Peyer's patch (tissue), 4 donors: ENCODE measurements at regions not wholly inside any gene's neighbourhood (a gene's known extent, or its start where the extent isn't known, plus 50 kb on each side); places are given as distances from the start of the nearest gene placed in this dataset.
A peak's percentile ranks its signal among the peaks of the same experiment; 100 is the strongest.

ENCODE experiments used
- DNase-seq, 3 donors: peaks; one replicate each; pipeline ENCODE4 v3.0.0-alpha.2; 2017 to 2019
- H3K27ac ChIP-seq, 4 donors: fragments of 200-600 bp; sonication (generic); one replicate each; pipeline ENCODE4 v1.5.1; 2016 to 2019
- H3K27me3 ChIP-seq, 2 donors: fragments of 200-600 bp; sonication (generic); one replicate each; pipeline ENCODE4 v1.5.1; 2019
- H3K36me3 ChIP-seq, 3 donors: fragments of 200-600 bp; sonication (generic); one replicate each; pipeline ENCODE4 v1.5.1; 2016 to 2019
- H3K4me1 ChIP-seq, 4 donors: fragments of 200-600 bp; sonication (generic); one replicate each; pipeline ENCODE4 v1.5.1; 2016 to 2019
- H3K4me3 ChIP-seq, 4 donors: fragments of 200-600 bp; sonication (generic); 1 replicate in 3 of 4; 2 replicates in 1 of 4; pipeline ENCODE4 v1.5.1; 2016 to 2019; ENCODE audit warnings: mild to moderate bottlenecking in 1 of 4
- H3K9me3 ChIP-seq, 4 donors: fragments of 200-600 bp; sonication (generic); one replicate each; pipeline ENCODE4 v1.5.1; 2016 to 2019; ENCODE audit warnings: mild to moderate bottlenecking in 1 of 4
- CTCF ChIP-seq, 6 experiments: fragments of 450-650 bp in 4 of 6; fragments of 200-600 bp in 2 of 6; sonication (generic) in 1 of 6; IDR thresholded peaks; one replicate each; pipeline ENCODE4 v1.5.1; 2017 to 2019; ENCODE audit warnings: antibody characterized with exemption in 6 of 6, mild to moderate bottlenecking in 3 of 6, moderate library complexity in 1 of 6
- POLR2A ChIP-seq, 2 donors: fragments of 450-650 bp; IDR thresholded peaks; one replicate each; pipeline ENCODE4 v1.5.1; 2017; ENCODE audit warnings: antibody characterized with exemption in 2 of 2, mild to moderate bottlenecking in 2 of 2, moderate library complexity in 2 of 2

- no peaks in the 10 kb centered on the region for H3K4me1 ChIP-seq
- TF ChIP-seq POLR2A (IDR thresholded peaks at IDR 0.05) (no peak), CTCF (IDR thresholded peaks at IDR 0.05) (no peak)
- H3K9me3 ChIP-seq, result no peaks in the 10 kb centered on the region
- H3K27ac ChIP-seq, result no peak overlapping the region
- DNase-seq, result peak in 1 of 3 donors; percentile 2
- no peaks in the 10 kb centered on the region for H3K36me3 ChIP-seq
- H3K27me3 ChIP-seq, result no peaks in the 10 kb centered on the region
- no peak overlapping the region for H3K4me3 ChIP-seq
These were observed 319.7 kb downstream of the MATN1 start for GRCh38 chr1:30403726-30404125.

GRCh38 chr1:30403061-30403645 is 320.2 kb downstream of the MATN1 start:
- peak in 2 of 3 donors; percentile 19 to 26 for DNase-seq
- no peaks in the 10 kb centered on the region for H3K9me3 ChIP-seq
- TF ChIP-seq POLR2A (IDR thresholded peaks at IDR 0.05) (no peak), CTCF (IDR thresholded peaks at IDR 0.05) (no peak)
- no peak overlapping the region for H3K27ac ChIP-seq
- no peak overlapping the region for H3K4me3 ChIP-seq
- H3K4me1 ChIP-seq, result no peaks in the 10 kb centered on the region
- H3K36me3 ChIP-seq, result no peaks in the 10 kb centered on the region
- no peaks in the 10 kb centered on the region for H3K27me3 ChIP-seq

- Histone ChIP-seq H3K4me3 (no peak overlapping the region), H3K4me1 (no peaks in the 10 kb centered on the region), H3K27ac (no peak overlapping the region), H3K27me3 (no peaks in the 10 kb centered on the region), H3K9me3 (no peaks in the 10 kb centered on the region), H3K36me3 (no peaks in the 10 kb centered on the region)
- TF ChIP-seq POLR2A (IDR thresholded peaks at IDR 0.05), result no peak
- no peak for TF ChIP-seq CTCF (IDR thresholded peaks at IDR 0.05)
- peak in 1 of 3 donors; percentile 5 for DNase-seq
These were observed 321.4 kb downstream of the MATN1 start for GRCh38 chr1:30402031-30402430.

GRCh38 chr1:30400507-30400906 is 322.9 kb downstream of the MATN1 start:
- Histone ChIP-seq H3K4me1 (no peaks in the 10 kb centered on the region), H3K27me3 (no peaks in the 10 kb centered on the region), H3K9me3 (no peaks in the 10 kb centered on the region), H3K36me3 (no peaks in the 10 kb centered on the region), H3K4me3 (no peak overlapping the region), H3K27ac (no peak overlapping the region)
- TF ChIP-seq CTCF (IDR thresholded peaks at IDR 0.05), result no peak
- TF ChIP-seq POLR2A (IDR thresholded peaks at IDR 0.05), result no peak
- peak in 1 of 3 donors; percentile 14 for DNase-seq

GRCh38 chr1:30399026-30399425 is 324.4 kb downstream of the MATN1 start:
- Histone ChIP-seq H3K4me1 (no peaks in the 10 kb centered on the region), H3K27me3 (no peaks in the 10 kb centered on the region), H3K9me3 (no peaks in the 10 kb centered on the region), H3K27ac (no peak overlapping the region), H3K4me3 (no peak overlapping the region), H3K36me3 (no peaks in the 10 kb centered on the region)
- no peak for TF ChIP-seq CTCF (IDR thresholded peaks at IDR 0.05)
- no peak for TF ChIP-seq POLR2A (IDR thresholded peaks at IDR 0.05)
- DNase-seq, result peak in 1 of 3 donors; percentile 23

- no peak overlapping the region for H3K27ac ChIP-seq
- no peak for DNase-seq
- no peaks in the 10 kb centered on the region for H3K9me3 ChIP-seq
- H3K36me3 ChIP-seq, result no peaks in the 10 kb centered on the region
- H3K4me1 ChIP-seq, result no peaks in the 10 kb centered on the region
- H3K27me3 ChIP-seq, result no peaks in the 10 kb centered on the region
- H3K4me3 ChIP-seq, result no peak overlapping the region
- TF ChIP-seq CTCF (IDR thresholded peaks at IDR 0.05) (no peak), POLR2A (IDR thresholded peaks at IDR 0.05) (no peak)
These were observed 325.8 kb downstream of the MATN1 start for GRCh38 chr1:30397576-30397975.
